ENCODE measurements at regions not wholly inside any gene's neighbourhood (a gene's known extent, or its start where the extent isn't known, plus 50 kb on each side); places are given as distances from the start of the nearest gene placed in this dataset.

DNA sequence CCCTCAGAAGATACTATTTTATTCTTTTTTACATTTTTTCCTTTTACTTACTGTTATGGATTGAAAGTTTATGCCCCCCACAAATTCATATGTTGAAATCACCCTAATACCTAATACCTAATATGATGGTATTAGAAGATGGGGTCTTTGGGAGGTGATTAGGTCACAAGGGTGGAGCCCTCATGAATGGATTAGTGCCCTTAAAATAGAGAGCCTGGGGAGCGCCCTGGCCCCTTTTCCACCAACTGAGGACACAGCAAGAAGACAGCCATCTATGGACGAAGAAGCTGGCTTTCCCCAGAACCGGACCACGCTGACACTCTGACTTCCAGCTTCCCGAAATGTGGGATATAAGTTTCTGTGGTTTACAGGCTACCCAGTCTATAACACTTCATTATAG is 58.6 kb upstream of the FAT1 start:
- Histone ChIP-seq H3K4me1 (ENCODE audit: insufficient read depth, low read length) (no peaks in the 10 kb centered on the region), H2AFZ (ENCODE audit: low read length) (no peak overlapping the region), H3K79me1 (ENCODE audit: insufficient read depth, low read depth, low read length, poor library complexity, severe bottlenecking) (no peaks in the 10 kb centered on the region), H2BK20ac (ENCODE audit: low read depth, low read length, poor library complexity, severe bottlenecking) (no peak overlapping the region), H2AK5ac (ENCODE audit: insufficient read length, low read length) (no peak overlapping the region), H4K20me1 (ENCODE audit: control insufficient read depth, insufficient read depth, insufficient read length) (no peaks in the 10 kb centered on the region), H3K14ac (ENCODE audit: insufficient read depth, low read length) (no peak overlapping the region), H2BK12ac (ENCODE audit: insufficient read length, low read depth, low read length) (no peak overlapping the region), H4K8ac (replicated peaks; ENCODE audit: insufficient read length, low read depth, low read length) (no peak overlapping the region), H3K79me2 (ENCODE audit: insufficient read depth, low read length) (no peaks in the 10 kb centered on the region), H3K27ac (ENCODE audit: insufficient read length, low read depth, low read length) (no peak overlapping the region), H3K9me3 (ENCODE audit: control insufficient read depth, low read depth, low read length) (no peaks in the 10 kb centered on the region), H3K23me2 (ENCODE audit: insufficient read length, low read depth, low read length, poor library complexity, severe bottlenecking) (no peaks in the 10 kb centered on the region), H3K9ac (ENCODE audit: extremely low read depth, insufficient read length, low read length) (no peak overlapping the region), H3T11ph (ENCODE audit: low read length) (no peak overlapping the region), H3K4me2 (ENCODE audit: insufficient read depth, insufficient read length, low read length) (no peak overlapping the region), H3K27me3 (ENCODE audit: insufficient read depth, low read length) (no peaks in the 10 kb centered on the region), H4K5ac (ENCODE audit: insufficient read length, low read depth, low read length) (no peak overlapping the region), H3K4ac (ENCODE audit: low read depth, low read length) (no peak overlapping the region), H3K23ac (ENCODE audit: insufficient read length, low read depth, low read length) (no peak overlapping the region), H3K56ac (ENCODE audit: insufficient read length, low read depth, low read length) (no peak overlapping the region), H2BK15ac (ENCODE audit: low read depth, low read length) (no peak overlapping the region), H2BK5ac (ENCODE audit: insufficient read length, low read length) (no peak overlapping the region), H3K18ac (ENCODE audit: insufficient read length, low read depth, low read length) (no peak overlapping the region), H2BK120ac (ENCODE audit: low read depth, low read length, poor library complexity, severe bottlenecking) (no peak overlapping the region), H4K91ac (ENCODE audit: insufficient read length, low read depth, low read length) (no peak overlapping the region)
- TF ChIP-seq, protein P1, sequence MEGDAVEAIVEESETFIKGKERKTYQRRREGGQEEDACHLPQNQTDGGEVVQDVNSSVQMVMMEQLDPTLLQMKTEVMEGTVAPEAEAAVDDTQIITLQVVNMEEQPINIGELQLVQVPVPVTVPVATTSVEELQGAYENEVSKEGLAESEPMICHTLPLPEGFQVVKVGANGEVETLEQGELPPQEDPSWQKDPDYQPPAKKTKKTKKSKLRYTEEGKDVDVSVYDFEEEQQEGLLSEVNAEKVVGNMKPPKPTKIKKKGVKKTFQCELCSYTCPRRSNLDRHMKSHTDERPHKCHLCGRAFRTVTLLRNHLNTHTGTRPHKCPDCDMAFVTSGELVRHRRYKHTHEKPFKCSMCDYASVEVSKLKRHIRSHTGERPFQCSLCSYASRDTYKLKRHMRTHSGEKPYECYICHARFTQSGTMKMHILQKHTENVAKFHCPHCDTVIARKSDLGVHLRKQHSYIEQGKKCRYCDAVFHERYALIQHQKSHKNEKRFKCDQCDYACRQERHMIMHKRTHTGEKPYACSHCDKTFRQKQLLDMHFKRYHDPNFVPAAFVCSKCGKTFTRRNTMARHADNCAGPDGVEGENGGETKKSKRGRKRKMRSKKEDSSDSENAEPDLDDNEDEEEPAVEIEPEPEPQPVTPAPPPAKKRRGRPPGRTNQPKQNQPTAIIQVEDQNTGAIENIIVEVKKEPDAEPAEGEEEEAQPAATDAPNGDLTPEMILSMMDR (conservative IDR thresholded peaks at IDR 0.05): no peak
- no peak for DNase-seq
- no peak overlapping the region for H3K4me3 Mint-ChIP-seq
- H3K27ac Mint-ChIP-seq: no peak overlapping the region
- H3K4me1 Mint-ChIP-seq: no peaks in the 10 kb centered on the region
- WGBS (ENCODE audit: extremely low coverage, insufficient read length, low lambda C conversion rate): no CpG with 5 or more reads among the region's 5 CpGs
- H3K9me3 Mint-ChIP-seq: no peaks in the 10 kb centered on the region
- no peaks in the 10 kb centered on the region for H3K36me3 Mint-ChIP-seq (ENCODE audit: insufficient read depth in 1 of 3, low read depth in 3 of 3)
- no peaks in the 10 kb centered on the region for H3K27me3 Mint-ChIP-seq (ENCODE audit: low read depth)
